ENCODE measurements at regions not wholly inside any gene's neighbourhood (a gene's known extent, or its start where the extent isn't known, plus 50 kb on each side); places are given as distances from the start of the nearest gene placed in this dataset.

DNA sequence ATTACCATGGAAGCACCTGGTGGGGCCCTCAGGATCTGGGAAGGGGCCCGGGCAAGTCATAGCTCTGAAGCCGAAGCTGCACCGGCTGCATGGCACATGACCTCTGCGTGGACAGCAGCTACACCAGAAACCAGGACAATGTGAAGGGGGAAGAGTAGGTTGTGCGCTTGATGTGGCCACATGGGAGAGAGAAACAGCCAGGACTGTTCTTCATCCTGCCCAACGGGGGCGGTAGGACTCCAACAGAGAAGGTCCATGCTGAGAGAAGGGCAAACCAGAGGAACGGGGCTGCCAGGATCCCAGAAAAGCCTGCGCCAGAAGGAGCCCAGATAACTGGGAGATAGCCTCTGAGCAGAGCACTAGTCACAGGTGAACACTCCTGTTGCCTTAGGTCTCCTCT lies 54.9 kb upstream of the PRR20G start:
- TF ChIP-seq, protein P1, sequence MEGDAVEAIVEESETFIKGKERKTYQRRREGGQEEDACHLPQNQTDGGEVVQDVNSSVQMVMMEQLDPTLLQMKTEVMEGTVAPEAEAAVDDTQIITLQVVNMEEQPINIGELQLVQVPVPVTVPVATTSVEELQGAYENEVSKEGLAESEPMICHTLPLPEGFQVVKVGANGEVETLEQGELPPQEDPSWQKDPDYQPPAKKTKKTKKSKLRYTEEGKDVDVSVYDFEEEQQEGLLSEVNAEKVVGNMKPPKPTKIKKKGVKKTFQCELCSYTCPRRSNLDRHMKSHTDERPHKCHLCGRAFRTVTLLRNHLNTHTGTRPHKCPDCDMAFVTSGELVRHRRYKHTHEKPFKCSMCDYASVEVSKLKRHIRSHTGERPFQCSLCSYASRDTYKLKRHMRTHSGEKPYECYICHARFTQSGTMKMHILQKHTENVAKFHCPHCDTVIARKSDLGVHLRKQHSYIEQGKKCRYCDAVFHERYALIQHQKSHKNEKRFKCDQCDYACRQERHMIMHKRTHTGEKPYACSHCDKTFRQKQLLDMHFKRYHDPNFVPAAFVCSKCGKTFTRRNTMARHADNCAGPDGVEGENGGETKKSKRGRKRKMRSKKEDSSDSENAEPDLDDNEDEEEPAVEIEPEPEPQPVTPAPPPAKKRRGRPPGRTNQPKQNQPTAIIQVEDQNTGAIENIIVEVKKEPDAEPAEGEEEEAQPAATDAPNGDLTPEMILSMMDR (conservative IDR thresholded peaks at IDR 0.05) = no peak
- Mint-ChIP-seq H3K27me3 (ENCODE audit: low read depth) (peaks cover 23% of the 10 kb centered on the region), H3K4me3 (no peak overlapping the region), H3K27ac (ENCODE audit: unreplicated experiment) (no peak overlapping the region), H3K9me3 (peaks cover 5% of the 10 kb centered on the region), H3K36me3 (ENCODE audit: low read depth) (peaks cover 2% of the 10 kb centered on the region), H3K4me1 (no peaks in the 10 kb centered on the region)
- no peak for DNase-seq (ENCODE audit: low read depth, low spot score)

DNA sequence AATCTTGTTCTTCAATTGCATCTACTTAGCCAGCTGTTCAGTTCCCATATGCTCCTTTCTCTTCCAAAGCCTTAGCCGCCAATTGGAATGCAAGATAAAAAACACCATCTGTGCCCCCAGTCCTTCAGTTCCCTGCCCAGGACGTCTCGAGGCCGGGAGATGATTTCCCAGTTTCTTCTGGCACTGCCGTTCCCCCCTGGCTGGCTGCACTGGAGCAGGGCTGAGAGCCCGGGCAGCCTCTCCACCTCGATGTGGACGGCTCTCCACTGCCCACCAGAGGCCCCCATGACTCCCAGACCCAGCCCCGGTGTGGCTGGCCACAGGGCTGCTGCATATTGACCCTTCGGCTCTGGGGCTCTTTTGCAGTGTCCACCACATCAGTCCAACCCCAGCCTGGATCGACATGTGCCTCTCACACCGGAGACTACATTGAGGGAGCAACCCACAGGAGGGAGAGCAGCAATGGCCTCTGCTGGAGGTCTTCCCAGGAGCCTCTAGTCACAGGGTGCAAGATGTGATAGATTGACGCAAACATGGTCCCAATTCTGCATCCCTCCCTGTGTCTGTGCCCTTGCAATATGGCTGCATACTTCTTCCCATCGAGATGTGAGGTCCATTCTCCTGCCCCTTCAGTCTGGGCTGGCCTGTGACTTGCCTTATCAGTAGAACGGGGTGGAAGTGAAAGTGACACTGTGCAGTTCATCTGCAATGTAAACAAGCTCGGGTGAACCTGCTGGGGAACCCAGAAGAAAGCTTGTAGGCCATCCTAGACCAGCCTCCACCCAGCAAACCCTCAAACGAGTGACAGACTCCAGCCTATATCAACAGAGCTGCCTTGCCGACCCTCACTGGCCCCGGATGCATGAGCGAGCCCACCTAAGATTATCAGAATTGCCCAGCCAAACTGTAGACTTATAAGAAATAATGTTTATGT lies 52.3 kb upstream of the PRR20G start:
- no peak for DNase-seq (ENCODE audit: low read depth, low spot score)
- Mint-ChIP-seq H3K27ac (ENCODE audit: unreplicated experiment) (no peak overlapping the region), H3K4me3 (no peak overlapping the region), H3K4me1 (no peaks in the 10 kb centered on the region), H3K36me3 (ENCODE audit: low read depth) (peaks cover 2% of the 10 kb centered on the region), H3K9me3 (peaks cover 8% of the 10 kb centered on the region), H3K27me3 (ENCODE audit: low read depth) (peaks cover 37% of the 10 kb centered on the region)
- TF ChIP-seq, protein P1 (conservative IDR thresholded peaks at IDR 0.05) = no peak

DNA sequence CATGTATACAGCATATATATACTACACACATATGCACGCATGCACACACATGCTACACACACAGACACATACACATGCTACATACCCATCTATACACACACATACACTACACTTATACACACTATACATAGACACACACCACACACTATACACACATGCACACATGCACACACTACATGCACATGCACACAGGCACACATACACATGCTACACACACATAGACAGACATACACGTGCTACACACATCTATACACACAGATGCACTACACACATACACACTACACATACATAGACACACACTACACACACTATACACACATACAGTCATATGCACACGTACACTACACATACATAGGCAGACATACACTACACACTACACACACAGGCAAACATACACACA lies 51.2 kb upstream of the PRR20G start:
- Mint-ChIP-seq H3K27ac (ENCODE audit: unreplicated experiment) (no peak overlapping the region), H3K9me3 (peaks cover 8% of the 10 kb centered on the region), H3K27me3 (ENCODE audit: low read depth) (peaks cover 41% of the 10 kb centered on the region), H3K36me3 (ENCODE audit: low read depth) (peaks cover 2% of the 10 kb centered on the region), H3K4me1 (no peaks in the 10 kb centered on the region), H3K4me3 (no peak overlapping the region)
- no peak for DNase-seq (ENCODE audit: low read depth, low spot score)
- TF ChIP-seq, protein P1 (conservative IDR thresholded peaks at IDR 0.05) = no peak

DNA sequence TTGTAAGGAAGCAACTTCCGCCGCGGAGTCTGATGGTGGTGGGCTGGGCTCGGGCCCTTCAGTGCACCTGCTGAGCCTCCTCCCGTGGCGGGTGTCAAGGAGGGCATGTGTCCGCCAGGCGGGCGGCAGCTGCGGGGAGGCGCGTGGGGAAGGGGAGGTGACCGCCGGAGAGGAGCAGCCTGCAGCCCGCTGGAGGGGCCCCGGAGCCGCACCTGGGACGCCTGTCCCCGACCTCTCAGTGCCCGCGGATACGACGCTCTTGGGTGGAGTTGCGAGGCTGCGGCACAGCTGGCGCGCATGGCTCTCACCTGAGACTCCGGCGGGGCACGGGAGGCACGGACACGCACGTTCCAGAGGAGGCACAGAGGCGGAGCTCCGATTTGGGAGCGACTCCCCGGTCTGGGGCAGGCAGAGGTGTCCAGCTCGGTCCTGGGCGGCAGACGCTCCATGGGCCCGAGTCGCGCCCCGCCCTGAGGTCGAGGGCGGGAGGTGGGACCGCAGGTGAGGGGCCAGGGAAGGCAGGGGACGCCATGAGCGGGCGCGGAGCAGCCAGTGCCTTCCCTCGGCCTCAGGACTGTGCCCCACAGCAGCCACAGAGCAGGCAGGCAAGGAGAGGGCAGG lies 50.2 kb upstream of the PRR20G start:
- H3K27me3 Mint-ChIP-seq (ENCODE audit: low read depth) = peaks cover 41% of the 10 kb centered on the region
- no peaks in the 10 kb centered on the region for H3K4me1 Mint-ChIP-seq
- peaks cover 2% of the 10 kb centered on the region for H3K36me3 Mint-ChIP-seq (ENCODE audit: low read depth)
- no peak for DNase-seq (ENCODE audit: low read depth, low spot score)
- TF ChIP-seq, protein P1 (conservative IDR thresholded peaks at IDR 0.05) = no peak
- peaks cover 10% of the 10 kb centered on the region for H3K9me3 Mint-ChIP-seq
- no peak overlapping the region for H3K4me3 Mint-ChIP-seq
- H3K27ac Mint-ChIP-seq (ENCODE audit: unreplicated experiment) = no peak overlapping the region
